HCT116 (cell line): ENCODE measurements at regions not wholly inside any gene's neighbourhood (a gene's known extent, or its start where the extent isn't known, plus 50 kb on each side); places are given as distances from the start of the nearest gene placed in this dataset.

Experiments
- ATAC-seq: fragments of 200-7000 bp; cut with Tn5 transposase; 2 replicates; pipeline ENCODE4 v1.9.1; 2020; ENCODE audit warnings: mild to moderate bottlenecking, moderate library complexity
- BruUV-seq: library from RNA; stranded (reverse); fragments of 400-500 nt; replicated peaks from 2 replicates; lab custom pipeline; 2021; lab: Mats Ljungman, UMichigan
- CTCF ChIA-PET: fragments of 300-600 bp; sonication (Branson Sonifier 250); formaldehyde crosslinking; loops from one replicate; lab custom pipeline; 2021; ENCODE audit warnings: antibody characterized with exemption; lab: Charles Lee
- POLR2A ChIA-PET: fragments of 300-600, 350-600 bp; sonication (Branson Sonifier 250); formaldehyde crosslinking; loops from one replicate; lab custom pipeline; 2021; ENCODE audit warnings: antibody characterized with exemption; lab: Charles Lee
- RAD21 ChIA-PET, 2 experiments: fragments of 300-600 bp; sonication (Branson Sonifier 250); formaldehyde crosslinking; loops; one replicate each; lab custom pipeline; 2023; ENCODE audit warnings: low total read pairs in 2 of 2; ENCODE audit not compliant: uncharacterized antibody in 2 of 2, unreplicated experiment in 2 of 2, low non-redundant PET in 1 of 2; lab: Charles Lee
- DNase-seq: peaks from one replicate; pipeline ENCODE4 v3.0.0-alpha.2; 2010; ENCODE audit warnings: low read depth, low spot score
- H2AFZ ChIP-seq: fragments of 200-600 bp; shearing (Covaris generic), sonication (generic); 2 replicates; pipeline ENCODE4 v1.6.1; 2017; ENCODE audit warnings: low read depth, mixed run types, mixed read lengths, antibody characterized with exemption, low read length; ENCODE audit not compliant: poor library complexity, severe bottlenecking
- H3K27ac ChIP-seq: 2 replicates; pipeline ENCODE4 v1.5.1; 2012; ENCODE audit warnings: low read depth, low read length
- H3K27me3 ChIP-seq: fragments of 200-600 bp; sonication (generic); 2 replicates; pipeline ENCODE4 v1.6.1; 2016; ENCODE audit warnings: mixed run types, low read length, mixed read lengths; ENCODE audit not compliant: insufficient read depth
- H3K36me3 ChIP-seq, 2 experiments: fragments of 200-500 bp in 1 of 2; fragments of 200-600 bp in 1 of 2; sonication (Bioruptor generic) in 1 of 2; sonication (generic) in 1 of 2; 2 replicates each; pipeline versions ENCODE4 v1.5.1 to v1.6.1; 2014 to 2016; ENCODE audit warnings: low read length in 2 of 2, inconsistent platforms in 1 of 2, mixed read lengths in 1 of 2, mixed run types in 1 of 2; ENCODE audit not compliant: insufficient read depth in 2 of 2, control insufficient read depth in 1 of 2
- H3K4me1 ChIP-seq, 2 experiments: fragments of 200-600 bp in 1 of 2; sonication (generic) in 1 of 2; 2 replicates each; pipeline versions ENCODE4 v1.5.1 to v1.6.1; 2012 to 2017; ENCODE audit warnings: low read length in 2 of 2, inconsistent platforms in 1 of 2, mild to moderate bottlenecking in 1 of 2, mixed read lengths in 1 of 2, mixed run types in 1 of 2, moderate library complexity in 1 of 2; ENCODE audit not compliant: insufficient read depth in 2 of 2, control insufficient read depth in 1 of 2
- H3K4me2 ChIP-seq: fragments of 200-600 bp; sonication (generic); 2 replicates; pipeline ENCODE4 v1.6.1; 2017; ENCODE audit warnings: mixed run types, low read length, mixed read lengths
- H3K4me3 ChIP-seq, 2 experiments: fragments of 200-600 bp in 1 of 2; sonication (generic) in 1 of 2; replicated peaks in 1 of 2; 2 replicates each; pipeline ENCODE4 v1.5.1; 2011 to 2016; ENCODE audit warnings: low read length in 2 of 2, control low read depth in 1 of 2, low read depth in 1 of 2, mild to moderate bottlenecking in 1 of 2, mixed read lengths in 1 of 2, mixed run types in 1 of 2
- H3K79me2 ChIP-seq: fragments of 200-600 bp; sonication (generic); 2 replicates; pipeline ENCODE4 v1.6.1; 2017; ENCODE audit warnings: mild to moderate bottlenecking, mixed run types, low read length, moderate library complexity, mixed read lengths; ENCODE audit not compliant: insufficient read depth
- H3K9ac ChIP-seq: fragments of 200-600 bp; sonication (generic); 2 replicates; pipeline ENCODE4 v1.6.1; 2016; ENCODE audit warnings: low read length, mixed read lengths
- H3K9me2 ChIP-seq: fragments of 200-600 bp; sonication (generic), shearing (Covaris generic); 2 replicates; pipeline ENCODE4 v1.6.1; 2017; ENCODE audit warnings: mixed run types, mild to moderate bottlenecking, moderate library complexity; ENCODE audit not compliant: insufficient read depth
- H3K9me3 ChIP-seq, 2 experiments: fragments of 200-500 bp in 1 of 2; fragments of 200-600 bp in 1 of 2; sonication (Bioruptor generic) in 1 of 2; sonication (generic) in 1 of 2; 2 replicates each; pipeline ENCODE4 v1.6.1; 2014 to 2017; ENCODE audit warnings: low read length in 2 of 2, mixed read lengths in 2 of 2, inconsistent platforms in 1 of 2, low read depth in 1 of 2, mild to moderate bottlenecking in 1 of 2, mixed run types in 1 of 2, moderate library complexity in 1 of 2; ENCODE audit not compliant: control insufficient read depth in 1 of 2, insufficient read depth in 1 of 2
- H4K20me1 ChIP-seq: fragments of 200-600 bp; sonication (generic), shearing (Covaris generic); 2 replicates; pipeline ENCODE4 v1.6.1; 2017; ENCODE audit warnings: mixed run types, mild to moderate bottlenecking, moderate library complexity; ENCODE audit not compliant: insufficient read depth
- ATF3 ChIP-seq: IDR thresholded peaks from 2 replicates; pipeline ENCODE4 v1.6.1; 2012
- CBX3 ChIP-seq: IDR thresholded peaks from 2 replicates; pipeline ENCODE4 v1.6.1; 2012; ENCODE audit warnings: low read depth
- CEBPB ChIP-seq: IDR thresholded peaks from 2 replicates; pipeline ENCODE4 v1.6.1; 2012; ENCODE audit warnings: low read depth
- CTCF ChIP-seq, 3 experiments: fragments of 200-600 bp in 1 of 3; sonication (generic) in 1 of 3; IDR thresholded peaks in 2 of 3; conservative IDR thresholded peaks in 1 of 3; 2 replicates each; pipeline ENCODE4 v1.5.1; 2012 to 2017; ENCODE audit warnings: low read depth in 2 of 3, low read length in 2 of 3, antibody characterized with exemption in 1 of 3, borderline replicate concordance in 1 of 3, control low read depth in 1 of 3, mild to moderate bottlenecking in 1 of 3, mixed read lengths in 1 of 3, mixed run types in 1 of 3, moderate library complexity in 1 of 3; ENCODE audit not compliant: insufficient read depth in 1 of 3
- EGR1 ChIP-seq: IDR thresholded peaks from 2 replicates; pipeline ENCODE4 v1.6.1; 2012; ENCODE audit warnings: low read depth
- EZH2 ChIP-seq: fragments of 200-600 bp; sonication (generic); IDR thresholded peaks from 2 replicates; pipeline ENCODE4 v1.6.1; 2017; ENCODE audit warnings: antibody characterized with exemption, mixed run types
- EZH2phosphoT487 ChIP-seq: fragments of 200-600 bp; IDR thresholded peaks from 2 replicates; pipeline ENCODE4 v1.6.1; 2018; ENCODE audit warnings: antibody characterized with exemption, borderline replicate concordance
- FOSL1 ChIP-seq: IDR thresholded peaks from 2 replicates; pipeline ENCODE4 v1.6.1; 2012; ENCODE audit warnings: low read depth
- JUND ChIP-seq: IDR thresholded peaks from 2 replicates; pipeline ENCODE4 v1.6.1; 2012
- POLR2A ChIP-seq: IDR thresholded peaks from 2 replicates; pipeline ENCODE4 v1.7.0; 2011; ENCODE audit warnings: borderline replicate concordance; ENCODE audit not compliant: insufficient read depth, insufficient read length; ENCODE audit errors: extremely low read depth
- RAD21 ChIP-seq: IDR thresholded peaks from 2 replicates; pipeline ENCODE4 v1.6.1; 2012; ENCODE audit warnings: low read depth, mild to moderate bottlenecking
- REST ChIP-seq: IDR thresholded peaks from 2 replicates; pipeline ENCODE4 v1.6.1; 2012; ENCODE audit warnings: low read depth
- SIN3A ChIP-seq: IDR thresholded peaks from 2 replicates; pipeline ENCODE4 v1.6.1; 2012; ENCODE audit warnings: low read depth
- SP1 ChIP-seq: IDR thresholded peaks from 2 replicates; pipeline ENCODE4 v1.6.1; 2012; ENCODE audit warnings: low read depth
- TCF7L2 ChIP-seq: IDR thresholded peaks from 2 replicates; pipeline ENCODE4 v1.7.0; 2011; ENCODE audit warnings: borderline replicate concordance, inconsistent platforms; ENCODE audit not compliant: insufficient read depth, insufficient read length; ENCODE audit errors: extremely low read depth
- YY1 ChIP-seq: IDR thresholded peaks from 2 replicates; pipeline ENCODE4 v1.6.1; 2011; ENCODE audit warnings: low read length, low read depth, moderate library complexity, mild to moderate bottlenecking; ENCODE audit not compliant: insufficient replicate concordance; ENCODE audit errors: extremely low read depth
- ZBTB33 ChIP-seq: IDR thresholded peaks from 2 replicates; pipeline ENCODE4 v1.6.1; 2011; ENCODE audit warnings: mild to moderate bottlenecking, low read length, moderate library complexity; ENCODE audit not compliant: insufficient replicate concordance; ENCODE audit errors: extremely low read depth
- ZNF274 ChIP-seq: fragments of 200-500 bp; sonication (Bioruptor generic); IDR thresholded peaks from 2 replicates; pipeline ENCODE4 v1.6.1; 2014; ENCODE audit warnings: mild to moderate bottlenecking, low read depth, low read length, inconsistent platforms
- intact Hi-C: fragments of 100-400 bp; cut with micrococcal nuclease; formaldehyde crosslinking; loops from 2 replicates; pipeline ENCODE4 v1.10.0; 2022

GRCh38 chr3:55218577-55218976 lies 268.5 kb downstream of the WNT5A start:
- CTCF ChIA-PET = no interaction called here
- Histone ChIP-seq H3K79me2 (no peaks in the 10 kb centered on the region), H3K9me2 (no peaks in the 10 kb centered on the region), H3K4me3 (no peak overlapping the region), H2AFZ (no peak overlapping the region), H4K20me1 (no peaks in the 10 kb centered on the region), H3K27me3 (no peaks in the 10 kb centered on the region), H3K4me2 (no peak overlapping the region), H3K9me3 (peaks cover 4 to 24% of the 10 kb centered on the region in 2 experiments; a peak in 2 of 4 replicates)
- intact Hi-C loops = no loop called here
- no TSS peak for BruUV-seq
- RAD21 ChIA-PET = no interaction called here
- POLR2A ChIA-PET = no interaction called here
- TF ChIP-seq ZNF274 (no peak), POLR2A (no peak), ATF3 (no peak), REST (no peak), SIN3A (no peak), EZH2phosphoT487 (no peak), ZBTB33 (no peak), CBX3 (no peak), TCF7L2 (no peak), FOSL1 (no peak), YY1 (no peak), CEBPB (no peak), EGR1 (no peak), RAD21 (no peak), EZH2 (no peak), SP1 (no peak), CTCF (IDR thresholded peaks at IDR 0.05 in 2 of 3, conservative IDR thresholded peaks at IDR 0.05 in 1 of 3; ENCODE audit: borderline replicate concordance in 1 of 3, insufficient read depth in 1 of 3, low read depth in 2 of 3, low read length in 2 of 3) (no peak), JUND (no peak)
- TF ChIP-seq, all 23 proteins: peak for 0
- no peak for DNase-seq
- no peak overlapping the region for H3K9ac ChIP-seq
- H3K36me3 ChIP-seq = no peaks in the 10 kb centered on the region
- no peaks in the 10 kb centered on the region for H3K4me1 ChIP-seq
- H3K27ac ChIP-seq = no peak overlapping the region
- no peak for ATAC-seq
